ENCODE measurements at regions not wholly inside any gene's neighbourhood (a gene's known extent, or its start where the extent isn't known, plus 50 kb on each side); places are given as distances from the start of the nearest gene placed in this dataset.

GRCh38 chr2:203612246-203612645 is 77.1 kb upstream of the RAPH1 start:
- TF ChIP-seq, protein P1, sequence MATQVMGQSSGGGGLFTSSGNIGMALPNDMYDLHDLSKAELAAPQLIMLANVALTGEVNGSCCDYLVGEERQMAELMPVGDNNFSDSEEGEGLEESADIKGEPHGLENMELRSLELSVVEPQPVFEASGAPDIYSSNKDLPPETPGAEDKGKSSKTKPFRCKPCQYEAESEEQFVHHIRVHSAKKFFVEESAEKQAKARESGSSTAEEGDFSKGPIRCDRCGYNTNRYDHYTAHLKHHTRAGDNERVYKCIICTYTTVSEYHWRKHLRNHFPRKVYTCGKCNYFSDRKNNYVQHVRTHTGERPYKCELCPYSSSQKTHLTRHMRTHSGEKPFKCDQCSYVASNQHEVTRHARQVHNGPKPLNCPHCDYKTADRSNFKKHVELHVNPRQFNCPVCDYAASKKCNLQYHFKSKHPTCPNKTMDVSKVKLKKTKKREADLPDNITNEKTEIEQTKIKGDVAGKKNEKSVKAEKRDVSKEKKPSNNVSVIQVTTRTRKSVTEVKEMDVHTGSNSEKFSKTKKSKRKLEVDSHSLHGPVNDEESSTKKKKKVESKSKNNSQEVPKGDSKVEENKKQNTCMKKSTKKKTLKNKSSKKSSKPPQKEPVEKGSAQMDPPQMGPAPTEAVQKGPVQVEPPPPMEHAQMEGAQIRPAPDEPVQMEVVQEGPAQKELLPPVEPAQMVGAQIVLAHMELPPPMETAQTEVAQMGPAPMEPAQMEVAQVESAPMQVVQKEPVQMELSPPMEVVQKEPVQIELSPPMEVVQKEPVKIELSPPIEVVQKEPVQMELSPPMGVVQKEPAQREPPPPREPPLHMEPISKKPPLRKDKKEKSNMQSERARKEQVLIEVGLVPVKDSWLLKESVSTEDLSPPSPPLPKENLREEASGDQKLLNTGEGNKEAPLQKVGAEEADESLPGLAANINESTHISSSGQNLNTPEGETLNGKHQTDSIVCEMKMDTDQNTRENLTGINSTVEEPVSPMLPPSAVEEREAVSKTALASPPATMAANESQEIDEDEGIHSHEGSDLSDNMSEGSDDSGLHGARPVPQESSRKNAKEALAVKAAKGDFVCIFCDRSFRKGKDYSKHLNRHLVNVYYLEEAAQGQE (IDR thresholded peaks at IDR 0.05; ENCODE audit: insufficient read depth in 1 of 2, low read depth in 2 of 2, low read length in 2 of 2): no peak
- TF ChIP-seq POLR2AphosphoS5 (IDR thresholded peaks at IDR 0.05; ENCODE audit: low read depth, low read length): no peak
